ENCODE measurements at regions not wholly inside any gene's neighbourhood (a gene's known extent, or its start where the extent isn't known, plus 50 kb on each side); places are given as distances from the start of the nearest gene placed in this dataset.
A peak's percentile ranks its signal among the peaks of the same experiment; 100 is the strongest.

- no peak for DNase-seq (ENCODE audit: low read depth in 2 of 2)
Measured at GRCh38 chr2:191738003-191738402, 60.1 kb downstream of the NABP1 start.

GRCh38 chr2:191738667-191739066, 60.7 kb downstream of the NABP1 start:
- no peak for DNase-seq (ENCODE audit: low read depth in 2 of 2)

DNA sequence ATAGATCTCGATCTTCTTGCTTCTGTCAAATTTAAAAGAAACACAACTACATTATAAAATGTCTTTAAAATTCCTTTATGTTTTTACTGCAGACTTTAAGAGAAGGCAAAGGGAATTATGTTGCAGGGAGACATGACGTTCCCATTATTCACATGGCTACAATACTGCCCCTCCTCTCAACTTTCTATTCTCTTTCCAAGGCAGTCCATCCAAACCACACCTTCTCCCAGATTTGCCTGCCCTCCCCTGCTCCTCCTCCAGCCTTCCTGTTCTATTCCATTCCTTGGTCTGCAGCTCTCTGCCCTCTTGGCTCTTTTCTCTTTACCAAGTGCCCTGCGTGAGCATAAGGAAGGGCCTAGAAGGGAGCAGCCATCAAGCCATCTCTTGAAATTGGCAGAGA, 61.3 kb downstream of the NABP1 start:
- DNase-seq (ENCODE audit: low read depth in 2 of 2), result no peak

- DNase-seq (ENCODE audit: low read depth in 2 of 2), result peak in 1 of 2 donors; percentile 7
Measured at GRCh38 chr2:191740016-191740419, 62.1 kb downstream of the NABP1 start.

DNA sequence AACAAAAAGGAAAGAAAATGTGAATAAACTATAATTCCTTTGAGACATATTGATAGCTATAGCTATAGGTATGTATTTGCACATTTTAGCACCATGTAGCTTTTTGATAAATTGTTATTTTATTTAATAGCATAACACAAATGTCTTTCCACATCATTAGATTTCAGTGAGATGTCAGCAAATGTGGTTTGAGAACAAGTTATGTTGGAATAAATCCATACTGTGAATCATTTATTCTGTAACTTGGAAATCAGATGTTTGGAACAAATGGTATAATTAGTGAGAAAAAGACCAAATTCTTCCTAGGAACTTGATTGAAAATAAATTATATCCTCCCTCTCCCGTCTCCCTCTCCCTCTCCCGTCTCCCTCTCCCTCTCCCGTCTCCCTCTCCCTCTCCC, 62.8 kb downstream of the NABP1 start:
- no peak for DNase-seq (ENCODE audit: low read depth in 2 of 2)

DNA sequence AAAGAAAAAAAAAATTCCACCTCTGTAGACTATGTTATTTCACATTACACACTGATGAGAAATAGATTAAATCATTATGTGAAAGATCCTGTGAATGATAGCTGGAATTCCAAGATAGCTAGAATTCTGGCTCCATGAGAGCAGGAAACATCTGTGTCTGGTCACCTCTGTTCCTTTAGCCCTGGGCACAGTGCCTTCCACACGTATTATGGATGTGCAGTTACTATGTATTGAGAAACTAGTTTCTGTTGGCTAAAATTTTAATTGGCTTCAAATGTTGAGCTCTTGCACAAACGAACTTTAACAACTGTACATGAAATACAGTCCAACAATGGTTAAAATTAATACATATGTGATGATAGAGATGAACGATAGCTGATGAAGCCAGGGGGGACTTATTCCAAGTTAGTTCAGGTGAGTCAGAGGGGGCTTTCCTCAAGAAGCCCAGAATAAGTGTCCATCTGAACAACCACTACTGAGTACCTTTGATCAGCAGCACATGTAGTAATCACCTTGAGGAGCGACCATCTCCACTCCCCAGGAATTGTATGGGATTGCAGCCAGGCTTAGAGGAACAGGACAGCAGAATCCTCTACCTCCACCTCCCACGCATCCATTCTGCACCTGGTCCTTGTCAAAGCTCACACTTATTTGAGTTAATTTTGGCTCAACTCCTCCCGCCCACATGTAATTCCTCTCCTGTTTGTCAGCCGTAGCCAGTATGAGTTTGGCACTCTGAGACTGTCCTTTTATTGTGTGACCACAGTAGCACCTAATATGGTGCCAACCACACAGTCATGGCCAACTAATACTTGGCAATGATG, 68.6 kb downstream of the NABP1 start:
- DNase-seq (ENCODE audit: low read depth in 2 of 2), result no peak

DNA sequence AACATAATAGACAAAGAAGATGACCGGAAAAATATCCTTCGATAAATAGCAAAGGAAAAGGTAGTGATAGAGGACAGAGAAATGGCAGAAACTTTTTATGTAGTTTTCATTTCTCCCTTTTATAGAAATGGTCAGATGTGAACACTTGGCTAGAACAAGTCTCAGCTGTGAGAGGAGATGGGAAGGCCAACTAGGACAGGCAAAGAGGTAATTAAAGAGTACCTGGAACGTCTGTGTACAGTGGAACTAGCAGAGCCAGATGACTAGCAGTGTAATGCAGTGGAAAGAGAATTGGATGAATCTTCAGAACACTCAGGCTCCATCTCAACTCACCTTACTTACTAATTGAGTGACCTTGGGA, 69.2 kb downstream of the NABP1 start:
- DNase-seq (ENCODE audit: low read depth in 2 of 2), result no peak

DNA sequence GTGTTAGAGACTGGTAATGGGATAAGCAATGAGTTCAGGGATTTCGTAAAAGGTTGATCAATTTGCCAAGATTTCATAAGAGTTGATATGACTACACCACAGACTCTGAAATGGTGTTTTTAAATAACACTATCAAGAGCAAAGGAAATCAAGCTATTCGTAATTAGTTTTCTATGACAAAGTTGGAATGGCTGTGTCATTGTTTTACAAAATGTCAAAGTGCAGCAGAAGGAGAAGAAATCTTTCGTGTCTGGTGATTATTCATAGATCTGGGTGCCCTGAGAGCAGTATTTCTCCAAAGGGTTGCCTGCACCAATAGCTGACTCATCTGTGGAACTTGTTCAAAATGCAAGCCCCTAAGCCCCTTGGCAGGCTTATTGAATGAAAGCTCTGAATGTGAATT, 70.1 kb downstream of the NABP1 start:
- DNase-seq (ENCODE audit: low read depth in 2 of 2), result no peak

- DNase-seq (ENCODE audit: low read depth in 2 of 2), result no peak
Measured at GRCh38 chr2:191748528-191749180, 70.7 kb downstream of the NABP1 start.

DNA sequence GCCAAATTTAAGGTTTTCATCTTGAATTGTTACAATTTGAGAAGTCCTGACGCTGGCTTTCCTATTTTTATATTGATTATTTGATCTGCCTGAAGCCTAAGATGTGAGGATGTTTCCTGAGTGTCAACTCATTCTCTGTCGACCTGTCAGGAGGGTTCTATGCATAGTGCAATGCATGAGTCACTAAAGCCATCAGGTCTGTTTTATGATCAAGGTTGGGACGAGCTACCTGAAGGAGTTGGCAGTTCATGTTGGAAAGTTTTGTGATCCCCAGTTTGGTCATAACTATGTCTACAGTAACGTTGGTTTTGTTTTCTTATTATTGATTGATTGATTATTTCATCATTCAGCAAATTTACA, 71.2 kb downstream of the NABP1 start:
- no peak for DNase-seq (ENCODE audit: low read depth in 2 of 2)

GRCh38 chr2:191754103-191754502, 76.2 kb downstream of the NABP1 start:
- DNase-seq (ENCODE audit: low read depth in 2 of 2), result no peak

DNA sequence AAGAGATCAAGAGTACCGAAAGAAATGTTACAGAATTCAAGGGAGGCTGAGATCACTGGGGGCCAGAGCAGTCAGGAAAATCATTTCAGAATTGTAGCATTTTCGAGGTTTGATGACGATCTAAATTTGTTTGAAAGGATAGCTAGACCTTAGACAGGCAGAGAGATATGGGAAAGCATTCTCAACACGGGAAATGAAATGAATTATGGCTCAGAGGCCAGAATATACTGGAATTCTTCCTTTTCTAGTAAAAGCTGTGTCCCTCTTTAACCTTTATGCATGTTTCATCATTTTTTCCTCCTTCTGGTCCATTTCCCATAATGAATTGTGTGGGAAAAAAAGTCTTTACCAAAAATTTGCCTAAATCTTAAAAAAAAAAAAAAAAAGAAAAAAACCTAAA, 78.8 kb downstream of the NABP1 start:
- no peak for DNase-seq (ENCODE audit: low read depth in 2 of 2)

DNA sequence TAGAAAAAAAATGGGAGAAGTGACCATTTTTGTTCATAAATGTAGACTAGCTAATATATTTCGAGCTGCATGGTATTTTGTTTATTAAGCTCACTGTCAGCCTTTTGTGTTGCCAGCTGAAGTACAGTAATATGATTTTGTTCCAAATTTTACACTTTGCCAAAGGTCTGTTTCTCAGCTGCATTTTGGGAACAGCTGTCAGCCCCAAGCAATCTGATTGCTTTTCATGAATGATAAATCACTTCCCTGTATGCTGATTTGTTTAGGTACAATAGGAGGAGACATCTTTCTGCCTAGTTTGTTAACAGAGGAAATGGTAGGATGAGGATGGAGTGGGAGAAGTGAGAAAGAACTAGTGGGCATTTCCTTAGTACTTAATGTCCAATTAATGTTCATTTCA, 79.3 kb downstream of the NABP1 start:
- DNase-seq (ENCODE audit: low read depth in 2 of 2), result no peak

GRCh38 chr2:191758518-191759507, 80.9 kb downstream of the NABP1 start:
- peak; percentile 33 to 42 for DNase-seq (ENCODE audit: low read depth in 2 of 2)

DNA sequence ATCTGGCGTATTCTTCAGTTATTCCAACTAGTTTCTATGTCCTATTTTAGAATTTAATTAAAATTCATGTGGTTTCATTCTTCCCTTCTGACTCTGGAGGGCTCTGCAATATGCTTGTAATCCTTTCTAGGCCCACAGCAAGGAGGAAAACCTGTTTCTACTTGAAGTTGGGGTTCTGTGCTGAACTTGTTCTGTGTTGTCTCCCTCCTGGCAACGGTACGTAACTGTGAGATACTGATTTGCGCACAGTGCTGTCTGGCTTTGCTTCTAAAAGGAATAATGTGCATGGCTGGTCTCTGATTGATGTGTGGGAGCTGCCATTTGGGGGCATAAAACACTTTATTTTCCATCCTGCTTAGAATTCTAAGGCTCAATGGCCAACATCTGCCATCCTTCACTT, 81.7 kb downstream of the NABP1 start:
- DNase-seq (ENCODE audit: low read depth in 2 of 2), result no peak

GRCh38 chr2:191760655-191761262, 82.8 kb downstream of the NABP1 start:
- no peak for DNase-seq (ENCODE audit: low read depth in 2 of 2)

- DNase-seq (ENCODE audit: low read depth in 2 of 2), result no peak
Measured at GRCh38 chr2:191773136-191773535, 73.8 kb downstream of the CAVIN2 start.

- no peak for DNase-seq (ENCODE audit: low read depth in 2 of 2)
Measured at GRCh38 chr2:191777351-191777750, 69.5 kb downstream of the CAVIN2 start.

DNA sequence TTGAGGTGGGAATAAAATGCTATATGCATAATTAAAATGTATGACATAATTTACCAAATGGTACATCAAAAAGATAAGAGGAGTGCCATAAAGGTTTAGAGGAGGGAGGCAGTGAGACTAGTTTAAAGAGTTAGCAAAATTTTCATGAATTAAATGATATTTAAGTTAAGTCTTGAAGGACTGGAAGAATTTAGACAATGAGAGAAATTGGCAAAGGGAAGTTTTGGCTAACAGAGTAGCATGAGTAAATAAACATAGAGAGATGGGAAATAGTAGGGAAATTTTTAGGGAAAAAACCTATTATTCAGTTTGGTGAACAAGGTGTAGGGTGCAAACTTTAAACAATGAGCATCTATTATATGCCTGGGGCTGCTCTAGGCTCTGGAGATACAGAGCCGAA, 68.8 kb downstream of the CAVIN2 start:
- DNase-seq (ENCODE audit: low read depth in 2 of 2), result no peak

- no peak for DNase-seq (ENCODE audit: low read depth in 2 of 2)
Measured at GRCh38 chr2:191782351-191782750, 64.5 kb downstream of the CAVIN2 start.

GRCh38 chr2:191783416-191783815, 63.5 kb downstream of the CAVIN2 start:
- DNase-seq (ENCODE audit: low read depth in 2 of 2), result no peak
